ACHN (cell line): ENCODE measurements at regions not wholly inside any gene's neighbourhood (a gene's known extent, or its start where the extent isn't known, plus 50 kb on each side); places are given as distances from the start of the nearest gene placed in this dataset.
"Not testable (repeated sequence)": the region's sequence is repeated elsewhere in the genome, so short reads cannot be mapped to it uniquely, and the experiment has no call there.

Experiments
- DNase-seq: peaks from one replicate; pipeline ENCODE4 v3.0.0-alpha.2; 2015
- in situ Hi-C: cut with HindIII; loops from 2 replicates; pipeline ENCODE4 v1.10.0; 2017; ENCODE audit warnings: low sequenced_read_pairs, low pct_ligation_motif_present, low pct_unique_long_range_greater_than_20kb

DNA sequence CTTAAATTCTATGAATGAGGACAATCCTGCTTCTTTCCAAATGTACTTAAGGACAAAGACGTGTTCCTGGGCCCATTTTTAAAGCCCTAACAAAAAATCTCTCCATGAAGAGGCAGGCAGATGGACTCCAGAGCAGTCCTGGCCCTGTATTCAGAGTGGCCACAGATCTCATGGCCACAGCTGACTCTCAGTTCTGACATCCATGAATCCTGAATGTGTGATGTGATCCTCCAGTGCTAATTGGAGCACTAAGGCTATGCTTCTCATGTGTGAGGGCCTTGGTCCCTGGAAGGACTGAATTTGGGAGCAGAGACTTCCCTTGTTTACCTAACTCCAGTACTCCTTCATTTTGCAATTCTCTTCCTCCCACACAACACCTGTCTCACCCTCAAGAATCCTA, 373.0 kb downstream of the AGTPBP1 start:
- in situ Hi-C loops = no loop called here

DNA sequence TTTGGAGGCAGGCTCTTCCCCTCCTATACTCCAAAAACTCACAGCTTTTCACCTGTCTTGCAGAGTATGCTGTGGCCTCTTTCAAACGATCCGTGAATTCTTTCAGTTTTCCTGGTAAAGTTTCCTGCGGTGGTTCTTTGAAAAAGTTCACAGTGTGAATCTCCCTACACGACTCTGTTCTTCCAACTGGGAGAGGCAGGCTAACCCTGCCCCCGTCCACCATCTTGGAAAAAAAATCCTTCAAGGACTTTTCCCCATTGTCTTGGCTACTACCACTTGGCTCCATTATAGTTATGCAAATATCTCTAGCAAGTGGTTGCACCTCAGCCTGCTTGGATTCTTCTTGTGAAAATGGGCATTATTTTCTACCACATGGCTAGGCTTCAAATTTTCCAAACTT, 382.6 kb downstream of the AGTPBP1 start:
- in situ Hi-C loops = no loop called here
- DNase-seq = no peak

More for the DNA sequence above, 373.0 kb downstream of the AGTPBP1 start:
- no peak for DNase-seq

DNA sequence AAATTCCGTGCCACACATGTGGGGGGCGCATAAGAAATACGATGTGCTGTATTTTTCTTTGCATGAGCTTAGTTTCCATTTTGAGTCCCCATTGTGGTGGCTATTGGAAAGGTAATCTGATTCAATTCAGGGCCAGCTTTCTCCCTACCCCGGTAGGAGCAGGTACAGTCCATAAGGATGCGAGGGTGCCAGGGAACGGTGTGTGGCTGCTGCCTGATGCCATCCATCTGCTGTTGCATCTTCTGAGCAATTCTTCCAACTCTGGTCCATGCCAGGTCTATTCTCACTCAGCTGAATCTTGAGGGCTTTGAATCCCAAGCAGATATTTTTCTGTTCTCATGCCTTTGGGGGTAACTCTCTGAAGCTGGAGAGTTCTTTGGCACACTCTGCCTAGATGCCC, 392.7 kb downstream of the AGTPBP1 start:
- in situ Hi-C loops = no loop called here
- DNase-seq = no peak

DNA sequence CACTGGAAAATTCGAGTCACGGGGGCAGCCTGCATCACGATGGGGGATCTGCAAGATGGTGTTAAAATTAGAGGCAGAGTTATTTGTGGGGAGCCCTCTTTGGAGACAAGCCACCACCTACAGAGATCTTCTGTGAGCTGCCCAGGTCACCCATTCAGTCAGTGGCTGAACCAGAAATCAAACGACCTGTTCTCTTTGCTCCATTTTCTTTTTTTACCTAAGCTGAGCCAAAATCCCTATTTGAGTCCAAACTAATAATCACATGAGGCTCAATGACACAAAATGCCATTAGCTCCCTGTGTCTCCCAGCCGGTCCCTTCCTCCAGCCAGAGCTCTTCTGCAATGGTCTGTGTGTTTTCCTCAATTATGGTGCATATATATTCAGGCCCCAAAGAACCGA, 394.2 kb downstream of the AGTPBP1 start:
- in situ Hi-C loops = no loop called here
- no peak for DNase-seq

DNA sequence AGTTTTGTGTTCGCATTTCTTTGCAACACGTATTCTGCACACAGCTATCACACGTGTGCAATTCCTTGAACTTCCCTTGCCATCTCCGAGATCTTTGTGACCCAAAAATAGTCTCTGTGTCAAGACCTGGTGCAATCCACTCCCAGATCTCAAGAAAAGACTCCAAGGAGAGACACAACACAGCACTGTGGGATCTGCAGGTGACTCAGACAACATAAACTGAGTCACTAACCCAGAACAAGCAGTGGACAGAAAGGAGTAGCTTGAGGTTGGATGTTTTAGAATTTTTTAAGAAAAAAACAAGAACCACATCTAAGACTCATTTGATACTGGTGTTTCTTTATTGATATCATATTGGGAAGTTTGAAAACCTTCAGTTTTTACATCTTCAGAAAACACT, 396.9 kb downstream of the AGTPBP1 start:
- in situ Hi-C loops = no loop called here
- DNase-seq = no peak

DNA sequence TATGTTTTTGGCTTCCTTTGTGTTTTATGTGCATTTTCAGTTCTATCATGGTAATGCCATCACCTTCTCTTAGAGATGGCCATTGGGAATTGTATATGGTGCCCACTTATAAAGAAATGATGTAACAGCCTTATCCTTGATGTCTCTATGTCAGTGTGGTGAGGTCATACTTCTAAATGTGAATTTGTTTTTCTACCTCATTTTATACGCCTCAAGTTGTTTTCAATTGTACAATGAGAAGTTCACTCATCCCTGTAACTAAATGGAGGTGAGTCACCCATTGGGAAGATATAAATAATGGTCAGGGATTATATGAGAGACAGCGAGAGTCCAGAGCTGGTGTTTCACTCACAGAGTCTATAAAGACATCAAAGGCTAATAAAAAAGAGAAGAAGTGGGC, 402.4 kb downstream of the AGTPBP1 start:
- DNase-seq = no peak

DNA sequence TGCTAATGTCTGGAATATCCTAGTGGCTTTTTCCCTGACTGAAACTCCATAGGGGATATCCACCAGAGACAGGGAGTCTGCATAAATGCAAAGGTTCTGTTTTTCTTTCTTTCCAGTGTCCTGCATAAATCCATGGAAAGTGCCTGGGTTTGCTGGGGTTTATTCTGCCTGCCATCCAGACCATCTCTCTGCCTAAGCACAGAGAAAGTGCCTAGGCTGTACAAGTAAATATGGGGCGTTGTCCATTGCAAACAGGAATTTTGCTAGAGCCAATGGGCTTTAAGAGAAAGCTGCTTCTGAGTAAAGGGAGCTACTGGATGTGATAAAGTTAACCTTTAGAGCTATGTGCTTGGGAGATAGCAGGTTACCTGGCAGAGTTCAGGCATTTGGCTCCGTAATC, 407.5 kb downstream of the AGTPBP1 start:
- in situ Hi-C loops = no loop called here
- DNase-seq = no peak

More for the DNA sequence above, 402.4 kb downstream of the AGTPBP1 start:
- in situ Hi-C loops = no loop called here

DNA sequence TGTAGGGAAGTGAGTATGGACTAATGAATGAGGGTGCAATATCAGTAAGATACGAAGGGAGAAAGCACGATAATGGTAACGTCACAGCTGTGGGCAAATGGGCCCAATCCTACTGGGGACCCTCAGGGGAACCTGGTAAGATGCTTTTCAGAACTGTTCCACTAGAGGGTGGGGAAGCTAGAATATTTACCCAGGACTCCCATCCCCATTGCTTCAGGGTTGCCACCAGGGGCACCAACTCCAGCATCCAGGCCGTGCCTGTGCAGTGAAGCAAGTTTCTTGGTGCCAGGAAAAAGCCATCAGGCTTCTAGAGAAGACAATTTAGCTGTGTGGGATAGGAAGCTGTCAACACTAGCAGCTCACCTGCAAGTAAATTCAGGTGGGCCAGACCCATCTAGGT, 409.3 kb downstream of the AGTPBP1 start:
- peak; percentile 24 for DNase-seq

DNA sequence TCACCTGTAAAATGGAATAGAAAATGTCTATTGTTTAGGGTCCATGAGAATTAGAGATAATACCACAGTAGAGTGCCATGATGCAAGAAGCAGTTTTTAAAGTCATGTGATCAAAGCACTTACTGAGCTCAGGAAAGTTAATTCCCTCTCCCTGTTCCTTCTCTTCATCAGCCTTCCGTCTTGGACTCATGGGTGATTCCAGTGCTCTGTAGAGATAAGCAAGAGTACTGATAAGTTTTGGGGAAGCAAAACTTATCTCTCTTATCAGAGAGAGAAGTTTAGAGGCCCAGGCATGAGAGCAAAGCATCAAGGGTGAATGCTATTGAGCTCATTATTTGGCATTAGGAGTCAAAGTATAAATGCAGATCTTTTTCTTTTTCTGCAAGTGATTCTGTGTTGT, 410.1 kb downstream of the AGTPBP1 start:
- in situ Hi-C loops = no loop called here
- DNase-seq = no peak

More for the DNA sequence above, 409.3 kb downstream of the AGTPBP1 start:
- in situ Hi-C loops = no loop called here

DNA sequence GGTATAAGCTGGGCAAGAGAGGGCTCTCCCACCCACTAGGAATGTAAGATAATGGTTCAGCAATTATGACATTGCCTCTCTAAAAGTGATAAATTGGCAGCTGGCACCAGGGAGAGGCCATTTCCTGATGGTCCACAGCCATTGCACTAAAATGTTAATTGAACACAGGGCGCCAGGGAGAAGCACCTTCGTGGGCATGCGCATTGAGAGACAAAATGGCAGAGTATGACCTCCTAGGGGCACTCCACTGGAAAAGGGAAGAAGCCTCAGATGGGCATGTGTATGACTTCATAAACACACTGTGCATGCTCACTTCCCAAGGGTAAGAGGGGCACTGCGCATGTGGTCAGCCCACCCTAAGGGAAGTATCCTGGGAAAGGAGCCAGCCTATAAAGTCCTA, 419.2 kb downstream of the AGTPBP1 start:
- in situ Hi-C loops = no loop called here
- no peak for DNase-seq

DNA sequence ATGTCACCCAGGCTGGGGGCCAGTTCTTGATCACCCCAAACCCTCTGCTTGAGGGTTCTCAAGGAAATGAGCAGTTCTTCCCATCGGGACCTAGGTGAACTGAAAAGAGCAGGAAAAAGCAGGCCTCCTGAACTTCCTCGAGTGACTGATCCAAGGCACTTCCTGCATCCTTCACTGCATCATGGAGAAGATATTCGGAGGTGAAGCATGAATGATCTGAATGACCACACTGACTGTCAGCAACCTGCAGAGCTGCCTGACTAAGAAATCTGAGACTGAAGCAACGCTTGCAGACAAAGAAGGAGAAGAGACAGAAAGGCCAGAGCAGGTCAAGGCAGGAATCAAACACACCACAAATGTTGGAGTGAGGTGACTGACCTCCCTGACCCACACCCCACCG, 420.2 kb downstream of the AGTPBP1 start:
- DNase-seq = no peak
- in situ Hi-C loops = no loop called here

DNA sequence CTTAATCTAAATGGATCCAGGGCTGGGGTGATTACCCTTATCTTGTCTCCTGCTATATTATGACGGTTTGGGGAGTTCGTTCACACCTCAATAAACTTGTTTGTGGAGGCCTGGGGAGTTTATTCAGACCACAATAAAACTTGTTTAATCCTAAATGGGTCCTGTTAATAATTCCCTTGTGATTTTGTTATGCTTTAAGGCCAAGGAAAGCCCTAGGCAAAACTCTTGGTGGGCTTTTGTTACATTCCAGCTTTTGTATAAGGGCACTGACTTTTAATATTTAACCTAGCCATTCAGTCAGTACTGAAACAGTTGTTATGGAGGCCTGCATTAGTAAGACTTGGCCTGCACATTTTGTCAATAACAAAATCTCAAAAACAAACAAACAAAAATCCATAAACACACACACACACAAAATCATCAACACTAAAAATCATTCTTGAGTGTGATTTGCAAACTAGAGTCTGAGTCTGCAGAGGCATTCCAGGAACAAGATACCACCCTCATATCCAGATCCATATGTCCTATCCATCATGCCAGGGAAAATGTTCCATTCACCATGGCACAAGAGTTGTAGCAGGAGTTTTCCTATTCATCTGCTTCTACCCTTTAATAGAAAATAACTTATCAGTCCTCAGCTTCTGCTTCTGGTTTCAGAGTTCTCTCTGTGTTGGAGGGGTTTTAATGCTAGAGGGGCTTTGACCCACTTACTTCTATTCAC, 421.7 kb downstream of the AGTPBP1 start:
- no peak for DNase-seq
- in situ Hi-C loops = no loop called here

DNA sequence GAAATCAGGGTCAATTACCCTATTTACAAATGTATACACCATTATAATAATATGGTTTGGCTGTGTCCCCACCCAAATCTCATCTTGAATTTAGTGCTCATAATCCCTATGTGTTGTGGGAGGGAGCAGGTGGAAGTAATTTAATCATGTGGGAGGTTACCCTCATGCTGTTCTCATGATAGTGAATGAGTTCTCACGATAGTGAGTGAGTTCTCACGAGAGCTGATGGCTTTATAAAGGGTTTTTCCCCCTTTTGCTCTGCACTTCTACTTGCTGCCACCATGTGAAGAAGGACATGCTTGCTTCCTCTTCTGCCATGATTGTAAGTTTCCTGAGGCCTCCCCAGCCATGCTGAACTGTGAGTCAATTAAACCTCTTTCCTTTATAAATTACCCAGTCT, 426.2 kb downstream of the AGTPBP1 start:
- DNase-seq, in situ Hi-C loops: not testable (repeated sequence)

DNA sequence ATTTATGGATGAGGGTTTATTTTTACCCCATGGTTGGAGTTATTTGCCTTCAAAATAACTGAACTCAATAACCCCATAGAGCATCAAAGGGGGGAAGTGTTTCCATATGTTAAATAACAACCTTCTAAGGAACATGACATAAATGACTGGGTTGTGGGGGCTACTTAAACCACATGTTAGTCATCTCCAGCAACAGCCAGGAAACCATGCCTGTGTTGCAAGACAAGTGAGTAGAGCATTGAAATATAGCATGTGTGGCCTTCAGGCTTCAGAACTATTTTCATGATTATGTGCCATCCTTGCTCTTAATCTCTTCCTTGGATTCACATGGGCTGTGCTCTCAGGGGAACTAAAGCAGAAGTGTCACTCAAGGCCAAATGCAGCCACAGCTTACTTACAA, 431.2 kb downstream of the AGTPBP1 start:
- no peak for DNase-seq
- in situ Hi-C loops = no loop called here

DNA sequence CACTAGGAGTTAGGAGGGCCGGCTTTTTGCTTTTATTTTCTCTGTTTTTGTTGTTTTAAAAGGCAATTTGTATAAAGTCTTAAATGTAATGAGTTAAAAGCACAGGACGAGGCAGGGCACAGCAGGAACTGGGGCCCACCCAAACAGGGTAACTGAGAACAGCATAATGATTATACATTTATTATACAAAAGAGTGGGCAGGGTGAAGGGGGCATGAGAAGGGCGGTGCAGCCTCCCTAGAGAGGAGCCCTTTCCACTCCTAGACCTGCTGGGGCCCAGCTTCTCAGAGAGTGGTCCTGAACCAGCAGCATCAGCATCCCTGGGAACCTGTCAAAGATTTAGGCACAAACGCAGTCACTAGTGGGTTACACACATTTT, 438.0 kb downstream of the AGTPBP1 start:
- no peak for DNase-seq
- in situ Hi-C loops = no loop called here

DNA sequence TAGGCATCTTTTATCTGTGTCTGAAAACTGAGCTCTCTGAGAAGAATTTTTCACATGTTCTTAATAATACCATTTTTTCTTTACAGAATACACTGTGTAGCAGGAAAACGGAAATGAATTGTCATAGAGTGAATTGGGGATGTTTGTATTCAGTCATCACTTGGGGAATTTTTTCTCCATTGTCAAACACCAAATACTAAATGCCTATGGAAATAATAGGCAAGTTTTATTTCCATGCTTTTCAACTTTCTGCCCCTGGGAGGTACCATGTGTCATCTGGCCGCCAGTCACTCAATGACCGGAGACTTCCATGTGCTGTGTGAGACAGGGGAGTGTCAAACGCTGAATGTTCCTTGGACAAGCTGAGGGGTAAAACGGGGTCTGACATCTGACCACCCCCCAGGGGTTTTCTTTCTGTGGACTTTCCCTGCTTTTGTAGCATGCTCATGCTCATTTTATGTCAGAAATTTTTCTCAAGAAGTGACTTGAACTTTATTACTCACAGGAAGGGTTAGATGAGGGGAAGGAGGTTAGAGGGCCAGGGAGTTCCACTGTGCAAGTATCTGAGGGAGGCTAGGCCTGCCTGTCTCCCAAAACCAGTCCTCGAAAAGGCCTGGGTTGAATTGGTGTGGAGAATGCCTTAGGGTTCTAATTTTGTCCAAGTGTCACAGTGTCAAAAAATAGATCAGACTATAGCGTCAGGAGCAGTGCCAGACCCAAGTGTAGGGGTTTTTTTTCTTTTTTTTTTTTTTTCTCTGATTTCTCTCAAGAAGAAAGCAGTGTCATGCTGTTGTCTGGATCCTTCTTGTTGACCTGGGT, 438.6 kb downstream of the AGTPBP1 start:
- in situ Hi-C loops = no loop called here
- no peak for DNase-seq

DNA sequence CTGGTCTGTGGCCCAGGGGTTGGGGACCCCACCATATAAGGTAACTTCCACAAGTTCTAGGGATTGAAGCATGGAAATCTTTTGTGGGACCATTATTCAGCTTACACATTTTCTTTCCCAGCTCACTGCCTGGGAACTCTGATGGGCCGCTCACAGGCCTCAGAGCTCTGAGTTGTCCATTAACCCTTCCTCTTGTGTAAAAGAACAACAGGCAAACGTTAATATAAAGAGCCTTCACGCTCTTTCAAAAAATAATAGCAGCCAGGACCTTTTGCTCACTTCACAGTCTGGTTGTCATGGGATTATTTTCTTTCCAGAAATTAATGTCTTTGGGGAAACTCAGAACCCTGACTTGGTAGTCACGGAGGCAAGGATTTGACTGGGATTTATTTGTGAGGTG, 443.3 kb downstream of the AGTPBP1 start:
- in situ Hi-C loops = no loop called here
- DNase-seq = no peak

DNA sequence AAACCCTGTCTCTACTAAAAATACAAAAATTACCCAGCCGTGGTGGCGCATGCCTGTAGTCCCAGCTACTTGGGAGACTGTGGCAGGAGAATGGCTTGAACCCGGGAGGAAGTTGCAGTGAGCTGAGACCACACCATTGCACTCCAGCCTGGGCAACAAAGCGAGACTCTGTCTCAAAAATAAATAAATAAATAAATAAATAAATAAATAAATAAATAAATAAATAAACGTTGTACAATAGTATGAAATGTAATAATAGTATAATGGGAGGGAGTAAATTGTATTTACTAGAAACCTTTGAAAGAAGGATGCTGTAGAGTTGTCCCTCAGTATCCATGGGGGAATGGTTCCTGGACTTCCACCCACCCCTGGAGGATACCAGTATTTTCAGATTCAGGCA, 446.5 kb downstream of the AGTPBP1 start:
- in situ Hi-C loops, DNase-seq: not testable (repeated sequence)

DNA sequence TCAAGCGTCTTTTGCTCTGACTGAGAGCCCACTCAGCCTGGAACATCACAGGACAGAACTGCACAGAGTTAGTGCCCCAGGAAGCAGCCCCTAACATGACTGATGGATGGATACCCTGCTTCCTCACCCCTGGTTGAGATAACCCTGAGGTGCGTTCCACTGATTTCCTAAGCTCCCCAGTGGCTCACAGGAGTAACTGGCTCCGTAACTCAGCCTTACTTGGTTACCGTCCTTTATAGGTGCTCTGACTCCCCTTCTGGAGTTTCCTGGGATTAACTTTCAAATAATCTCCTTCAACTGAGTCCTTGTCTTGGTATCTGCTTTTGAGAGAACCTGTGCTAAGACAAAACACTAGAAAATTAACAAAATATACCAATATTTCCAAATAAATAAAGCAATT, 449.5 kb downstream of the AGTPBP1 start:
- no peak for DNase-seq
- in situ Hi-C loops = no loop called here

DNA sequence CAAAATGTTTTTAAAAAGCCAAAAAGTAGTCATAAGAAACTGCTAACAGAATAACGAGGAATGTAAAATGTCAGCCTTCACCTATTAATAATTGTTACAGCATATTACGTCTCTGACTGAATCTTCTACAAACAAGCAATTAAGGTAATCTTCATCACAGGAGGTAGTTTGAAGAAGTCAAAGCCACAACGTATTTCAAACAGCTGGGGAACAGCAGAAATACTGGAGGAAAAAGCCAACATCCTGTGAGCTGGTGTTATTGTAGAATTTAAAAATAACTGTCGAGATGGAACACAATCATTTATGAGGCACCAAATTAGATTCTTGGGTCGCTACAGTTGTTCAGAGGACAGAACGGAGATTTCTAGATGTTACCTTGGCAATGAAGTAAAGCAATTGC, 450.5 kb downstream of the AGTPBP1 start:
- no peak for DNase-seq
- in situ Hi-C loops = no loop called here
